ENCODE measurements at regions not wholly inside any gene's neighbourhood (a gene's known extent, or its start where the extent isn't known, plus 50 kb on each side); places are given as distances from the start of the nearest gene placed in this dataset.

DNA sequence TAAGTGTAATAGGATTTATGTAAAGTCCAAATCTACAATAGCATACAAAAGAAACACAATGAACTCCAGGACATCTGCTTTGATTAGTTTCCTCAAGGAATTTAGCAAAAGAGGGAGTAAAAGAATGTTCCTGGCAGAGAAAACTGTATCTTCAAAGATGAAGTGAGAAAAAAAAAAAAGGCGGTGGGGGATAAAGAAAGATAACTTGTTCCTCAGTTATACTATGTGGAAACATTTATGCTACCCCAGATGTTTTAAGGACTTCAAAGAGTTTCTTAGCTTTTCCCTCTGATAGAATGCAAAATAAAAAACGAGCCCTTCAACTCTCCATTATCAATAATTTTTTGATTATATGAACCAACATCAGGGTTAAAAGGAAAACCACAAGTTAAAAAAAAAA, 908.9 kb upstream of the ADGRL2 start:
- intact Hi-C loops (cut with micrococcal nuclease; ENCODE audit: unreplicated experiment) = no loop called here
- DNase-seq (ENCODE audit: low read depth, low spot score) (no peak), ATAC-seq (no peak)
- no peaks in the 10 kb centered on the region for H3K36me3 ChIP-seq (ENCODE audit: control insufficient read depth, insufficient read depth, low read length)
- H3K4me1 ChIP-seq (ENCODE audit: control insufficient read depth, insufficient read depth, low read length) = no peaks in the 10 kb centered on the region
- no peaks in the 10 kb centered on the region for H3K9me3 ChIP-seq (ENCODE audit: control insufficient read depth, insufficient read depth, low read depth, low read length)
- in situ Hi-C loops (cut with HindIII; ENCODE audit: low pct_unique_long_range_greater_than_20kb, low sequenced_read_pairs) = no loop called here
- ChIA-PET POLR2A (no interaction called here), CTCF (no interaction called here)
- no peak overlapping the region for H3K4me3 ChIP-seq (ENCODE audit: low read depth in 2 of 2, low read length in 2 of 2)
- no peak overlapping the region for H3K27ac ChIP-seq (ENCODE audit: low read length)
- H3K27me3 ChIP-seq (ENCODE audit: control insufficient read depth, insufficient read depth, low read length) = no peaks in the 10 kb centered on the region
- BruUV-seq (replicated peaks) = no TSS peak
- TF ChIP-seq, protein P1, sequence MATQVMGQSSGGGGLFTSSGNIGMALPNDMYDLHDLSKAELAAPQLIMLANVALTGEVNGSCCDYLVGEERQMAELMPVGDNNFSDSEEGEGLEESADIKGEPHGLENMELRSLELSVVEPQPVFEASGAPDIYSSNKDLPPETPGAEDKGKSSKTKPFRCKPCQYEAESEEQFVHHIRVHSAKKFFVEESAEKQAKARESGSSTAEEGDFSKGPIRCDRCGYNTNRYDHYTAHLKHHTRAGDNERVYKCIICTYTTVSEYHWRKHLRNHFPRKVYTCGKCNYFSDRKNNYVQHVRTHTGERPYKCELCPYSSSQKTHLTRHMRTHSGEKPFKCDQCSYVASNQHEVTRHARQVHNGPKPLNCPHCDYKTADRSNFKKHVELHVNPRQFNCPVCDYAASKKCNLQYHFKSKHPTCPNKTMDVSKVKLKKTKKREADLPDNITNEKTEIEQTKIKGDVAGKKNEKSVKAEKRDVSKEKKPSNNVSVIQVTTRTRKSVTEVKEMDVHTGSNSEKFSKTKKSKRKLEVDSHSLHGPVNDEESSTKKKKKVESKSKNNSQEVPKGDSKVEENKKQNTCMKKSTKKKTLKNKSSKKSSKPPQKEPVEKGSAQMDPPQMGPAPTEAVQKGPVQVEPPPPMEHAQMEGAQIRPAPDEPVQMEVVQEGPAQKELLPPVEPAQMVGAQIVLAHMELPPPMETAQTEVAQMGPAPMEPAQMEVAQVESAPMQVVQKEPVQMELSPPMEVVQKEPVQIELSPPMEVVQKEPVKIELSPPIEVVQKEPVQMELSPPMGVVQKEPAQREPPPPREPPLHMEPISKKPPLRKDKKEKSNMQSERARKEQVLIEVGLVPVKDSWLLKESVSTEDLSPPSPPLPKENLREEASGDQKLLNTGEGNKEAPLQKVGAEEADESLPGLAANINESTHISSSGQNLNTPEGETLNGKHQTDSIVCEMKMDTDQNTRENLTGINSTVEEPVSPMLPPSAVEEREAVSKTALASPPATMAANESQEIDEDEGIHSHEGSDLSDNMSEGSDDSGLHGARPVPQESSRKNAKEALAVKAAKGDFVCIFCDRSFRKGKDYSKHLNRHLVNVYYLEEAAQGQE (IDR thresholded peaks at IDR 0.05; ENCODE audit: insufficient read depth in 1 of 2, low read depth in 2 of 2, low read length in 1 of 2) = no peak
- TF ChIP-seq TCF7L2 (IDR thresholded peaks at IDR 0.05; ENCODE audit: low read depth, low read length) = no peak
- TF ChIP-seq, protein P2, sequence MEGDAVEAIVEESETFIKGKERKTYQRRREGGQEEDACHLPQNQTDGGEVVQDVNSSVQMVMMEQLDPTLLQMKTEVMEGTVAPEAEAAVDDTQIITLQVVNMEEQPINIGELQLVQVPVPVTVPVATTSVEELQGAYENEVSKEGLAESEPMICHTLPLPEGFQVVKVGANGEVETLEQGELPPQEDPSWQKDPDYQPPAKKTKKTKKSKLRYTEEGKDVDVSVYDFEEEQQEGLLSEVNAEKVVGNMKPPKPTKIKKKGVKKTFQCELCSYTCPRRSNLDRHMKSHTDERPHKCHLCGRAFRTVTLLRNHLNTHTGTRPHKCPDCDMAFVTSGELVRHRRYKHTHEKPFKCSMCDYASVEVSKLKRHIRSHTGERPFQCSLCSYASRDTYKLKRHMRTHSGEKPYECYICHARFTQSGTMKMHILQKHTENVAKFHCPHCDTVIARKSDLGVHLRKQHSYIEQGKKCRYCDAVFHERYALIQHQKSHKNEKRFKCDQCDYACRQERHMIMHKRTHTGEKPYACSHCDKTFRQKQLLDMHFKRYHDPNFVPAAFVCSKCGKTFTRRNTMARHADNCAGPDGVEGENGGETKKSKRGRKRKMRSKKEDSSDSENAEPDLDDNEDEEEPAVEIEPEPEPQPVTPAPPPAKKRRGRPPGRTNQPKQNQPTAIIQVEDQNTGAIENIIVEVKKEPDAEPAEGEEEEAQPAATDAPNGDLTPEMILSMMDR (IDR thresholded peaks at IDR 0.05) = no peak
- no peak for TF ChIP-seq SIN3A (IDR thresholded peaks at IDR 0.05; ENCODE audit: borderline replicate concordance, insufficient read depth, low read depth, low read length)
- no peak for TF ChIP-seq POLR2AphosphoS5 (IDR thresholded peaks at IDR 0.05; ENCODE audit: low read depth, low read length)

DNA sequence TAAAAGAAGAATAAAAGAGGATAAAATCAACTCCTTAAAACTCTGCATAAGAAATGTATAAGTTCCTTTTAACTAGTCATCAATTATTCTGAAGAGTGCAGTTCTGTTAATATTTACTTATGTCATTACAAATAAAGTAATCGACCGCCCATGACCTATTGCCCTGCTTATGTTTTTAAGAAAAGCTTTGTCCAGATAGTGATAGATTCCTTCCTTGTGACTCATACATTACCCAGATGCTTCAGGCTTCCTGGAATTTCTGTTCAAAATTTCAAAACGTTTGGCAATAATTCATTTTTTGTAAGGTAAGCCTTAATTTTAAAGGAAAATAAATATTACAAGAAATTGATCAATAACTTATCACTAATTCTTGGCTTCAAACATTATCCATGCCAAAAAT, 918.2 kb upstream of the ADGRL2 start:
- in situ Hi-C loops (cut with HindIII; ENCODE audit: low pct_unique_long_range_greater_than_20kb, low sequenced_read_pairs) = no loop called here
- TF ChIP-seq POLR2AphosphoS5 (IDR thresholded peaks at IDR 0.05; ENCODE audit: low read depth, low read length) (no peak), SIN3A (IDR thresholded peaks at IDR 0.05; ENCODE audit: borderline replicate concordance, insufficient read depth, low read depth, low read length) (no peak), TCF7L2 (IDR thresholded peaks at IDR 0.05; ENCODE audit: low read depth, low read length) (no peak)
- TF ChIP-seq, protein P1 (IDR thresholded peaks at IDR 0.05; ENCODE audit: insufficient read depth in 1 of 2, low read depth in 2 of 2, low read length in 1 of 2) = no peak
- TF ChIP-seq, protein P2 (IDR thresholded peaks at IDR 0.05) = no peak
- ChIA-PET CTCF (no interaction called here), POLR2A (no interaction called here)
- no peak for ATAC-seq
- Histone ChIP-seq H3K36me3 (ENCODE audit: control insufficient read depth, insufficient read depth, low read length) (no peaks in the 10 kb centered on the region), H3K27ac (ENCODE audit: low read length) (no peak overlapping the region), H3K4me1 (ENCODE audit: control insufficient read depth, insufficient read depth, low read length) (no peaks in the 10 kb centered on the region), H3K27me3 (ENCODE audit: control insufficient read depth, insufficient read depth, low read length) (no peaks in the 10 kb centered on the region), H3K4me3 (ENCODE audit: low read depth in 2 of 2, low read length in 2 of 2) (no peak overlapping the region), H3K9me3 (ENCODE audit: control insufficient read depth, insufficient read depth, low read depth, low read length) (no peaks in the 10 kb centered on the region)
- no TSS peak for BruUV-seq (replicated peaks)
- intact Hi-C loops (cut with micrococcal nuclease; ENCODE audit: unreplicated experiment) = no loop called here
- DNase-seq (ENCODE audit: low read depth, low spot score) = no peak

All from Panc1 (cell line).